NCI-H2196 treated with DMSO at 0.1 percent for 48 hours (cell line): ENCODE measurements at regions not wholly inside any gene's neighbourhood (a gene's known extent, or its start where the extent isn't known, plus 50 kb on each side); places are given as distances from the start of the nearest gene placed in this dataset.
"Not testable (repeated sequence)": the region's sequence is repeated elsewhere in the genome, so short reads cannot be mapped to it uniquely, and the experiment has no call there.

Source experiments
- DNase-seq: peaks from one replicate; lab custom pipeline; 2025; ENCODE audit not compliant: unreplicated experiment; lab: John Stamatoyannopoulos, UW

DNA sequence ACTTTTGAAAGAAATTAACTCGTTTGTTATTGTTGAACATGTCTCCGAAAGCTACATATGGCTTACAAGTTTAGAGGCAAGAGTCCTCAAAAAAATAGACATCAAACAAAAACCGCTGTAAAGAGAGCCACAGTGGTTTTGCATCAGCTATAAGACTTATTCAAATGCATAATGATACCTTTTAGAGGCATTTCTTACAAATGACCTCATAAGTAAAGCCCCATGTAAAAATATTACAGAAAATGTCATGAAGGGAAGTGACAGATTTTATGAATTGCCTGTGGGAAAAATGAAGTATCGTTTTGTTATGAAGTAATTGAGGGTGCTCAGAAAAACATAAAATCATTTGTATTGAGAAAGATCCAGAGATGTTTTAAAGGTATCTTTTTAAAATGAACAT, 598.0 kb downstream of the NXPH1 start:
- DNase-seq, result no peak

DNA sequence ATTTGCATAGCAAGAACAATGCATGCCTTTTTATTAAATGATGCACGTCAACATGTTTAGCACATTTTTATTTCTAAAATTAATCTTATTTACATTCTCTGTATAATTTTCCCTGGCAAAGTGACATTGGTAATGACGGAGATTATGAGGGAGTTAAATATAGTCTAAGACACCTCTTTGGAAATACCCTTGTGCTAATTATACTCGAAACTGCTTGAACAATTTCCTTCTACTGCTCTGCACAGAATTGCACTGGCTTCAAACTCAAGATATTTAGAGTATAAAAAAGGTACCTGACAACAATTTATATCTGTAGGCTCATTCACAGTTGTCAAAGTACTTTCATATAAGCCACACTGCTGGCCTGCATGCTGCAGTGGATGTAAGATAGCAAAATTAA, 602.7 kb downstream of the NXPH1 start:
- DNase-seq, result no peak

DNA sequence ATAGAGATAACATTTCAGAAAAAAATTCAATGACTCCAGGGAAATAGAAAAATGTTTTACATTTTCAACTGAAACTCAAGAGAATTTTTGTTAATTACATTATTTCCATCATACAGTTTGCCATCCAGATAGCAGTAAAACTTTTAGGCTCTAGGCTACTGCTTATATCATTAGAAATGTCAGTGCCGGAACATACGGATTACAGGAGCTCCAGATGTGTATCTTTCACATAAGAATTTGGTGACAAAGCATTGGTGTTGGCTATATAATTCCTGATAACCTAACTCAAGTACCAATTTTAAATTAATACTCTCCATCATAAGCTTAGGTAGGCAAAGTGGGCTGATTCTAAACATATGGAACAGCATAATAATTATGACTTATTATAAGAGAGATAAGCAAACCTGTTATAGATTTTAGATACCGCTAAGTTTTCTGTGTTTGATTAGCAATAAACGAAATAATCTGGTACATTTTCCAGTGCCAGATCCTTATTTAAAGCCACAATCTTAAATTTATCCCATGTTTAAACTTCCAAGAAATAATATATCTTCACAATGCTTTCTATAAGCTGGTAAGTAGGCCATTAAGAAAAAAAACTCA, 637.9 kb downstream of the NXPH1 start:
- DNase-seq, result no peak

DNA sequence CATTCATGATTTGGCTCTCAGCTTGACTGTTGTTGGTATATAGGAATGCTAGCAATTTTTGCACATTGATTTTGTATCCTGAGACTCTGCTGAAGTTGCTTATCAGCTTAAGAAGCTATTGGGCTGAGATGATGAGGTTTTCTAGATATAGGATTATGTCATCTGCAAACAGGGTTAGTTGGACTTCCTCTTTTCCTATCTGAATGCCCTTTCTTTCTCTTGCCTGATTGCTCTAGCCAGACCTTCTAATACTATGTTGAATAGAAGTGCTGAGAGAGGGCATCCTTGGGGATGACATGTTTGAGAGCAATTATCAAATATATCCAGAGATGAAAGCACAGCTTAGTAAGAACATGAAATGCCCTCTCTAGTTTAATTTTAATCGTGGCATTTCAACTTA, 642.4 kb downstream of the NXPH1 start:
- not testable (repeated sequence) for DNase-seq

DNA sequence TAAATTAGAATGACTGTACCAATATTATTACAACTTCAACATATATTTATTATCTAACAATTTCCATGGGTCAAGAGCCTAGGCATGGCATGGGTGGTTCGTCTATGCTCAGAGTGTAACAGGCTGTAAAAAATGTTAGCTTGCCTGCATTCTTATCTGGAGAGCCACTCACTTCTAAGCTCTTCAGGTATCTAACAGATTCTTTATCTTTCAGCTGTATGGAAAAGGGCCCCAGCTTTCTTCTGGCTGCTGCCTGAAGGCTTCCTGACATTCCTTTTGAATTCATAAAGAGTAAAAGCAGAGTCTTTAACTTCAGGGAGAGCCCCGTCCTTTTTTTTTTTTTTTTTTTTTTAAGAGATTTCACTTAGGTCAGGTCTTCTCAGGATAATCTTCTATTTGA, 648.8 kb downstream of the NXPH1 start:
- DNase-seq, result no peak

DNA sequence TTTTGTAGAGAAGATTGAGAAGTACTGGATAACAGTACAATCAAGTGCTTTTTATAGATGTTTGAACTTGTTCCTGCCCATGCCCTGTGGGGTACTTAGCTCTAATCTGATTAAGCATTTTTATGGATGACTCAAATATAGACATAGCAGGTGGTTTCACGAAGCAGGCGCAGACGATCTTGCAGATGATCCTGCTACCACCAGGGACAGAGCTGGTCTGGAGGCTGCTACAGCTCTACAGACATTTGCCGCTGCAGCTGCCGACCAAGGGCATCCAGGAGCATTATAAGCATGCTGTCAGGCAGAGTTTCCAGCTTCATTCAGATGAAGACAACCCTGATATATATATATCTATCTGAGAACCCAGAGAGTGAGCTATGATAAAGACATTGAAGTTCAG, 650.4 kb downstream of the NXPH1 start:
- DNase-seq, result no peak

DNA sequence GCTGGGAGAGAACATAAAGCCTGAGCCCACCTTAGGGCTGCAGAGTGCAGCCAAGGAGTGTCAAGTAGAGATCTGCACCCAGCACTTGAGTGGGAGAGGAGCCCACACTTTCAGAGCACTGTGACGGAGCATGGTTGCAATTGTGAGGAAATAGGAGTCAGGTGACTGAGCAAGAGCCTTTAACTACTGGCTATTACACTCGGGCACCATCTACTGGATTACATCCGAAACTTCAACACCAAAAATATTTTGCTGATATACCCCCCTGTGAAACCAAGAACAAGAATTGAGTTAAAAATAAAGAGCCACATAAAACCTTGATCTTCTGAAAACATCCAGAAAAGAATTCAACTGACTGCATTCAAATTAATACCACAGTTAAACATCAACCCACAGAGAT, 657.9 kb downstream of the NXPH1 start:
- DNase-seq, result no peak

DNA sequence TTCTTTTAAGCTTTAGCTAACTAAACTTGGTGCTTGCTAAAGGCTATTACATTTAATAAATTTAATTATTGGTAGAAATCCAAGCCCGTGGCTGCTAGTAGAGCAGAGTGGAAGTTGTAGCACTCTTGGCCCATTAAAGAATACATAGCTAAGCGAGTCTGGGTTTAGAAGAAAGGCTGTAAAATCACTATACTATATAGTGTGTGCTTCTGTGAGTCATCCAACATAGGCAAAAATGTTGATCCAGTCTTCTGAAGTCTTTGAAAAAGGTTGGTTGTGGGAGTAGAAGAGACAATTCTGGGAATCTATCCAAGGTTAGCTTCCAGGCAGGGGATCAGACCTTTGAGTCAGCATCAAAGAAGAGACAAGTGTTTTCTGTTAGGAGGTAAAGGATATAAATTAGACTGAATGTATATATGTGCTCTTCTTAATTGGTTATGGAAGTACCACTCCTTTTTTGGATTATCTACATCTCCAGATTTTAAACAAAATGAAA, 664.2 kb downstream of the NXPH1 start:
- no peak for DNase-seq

DNA sequence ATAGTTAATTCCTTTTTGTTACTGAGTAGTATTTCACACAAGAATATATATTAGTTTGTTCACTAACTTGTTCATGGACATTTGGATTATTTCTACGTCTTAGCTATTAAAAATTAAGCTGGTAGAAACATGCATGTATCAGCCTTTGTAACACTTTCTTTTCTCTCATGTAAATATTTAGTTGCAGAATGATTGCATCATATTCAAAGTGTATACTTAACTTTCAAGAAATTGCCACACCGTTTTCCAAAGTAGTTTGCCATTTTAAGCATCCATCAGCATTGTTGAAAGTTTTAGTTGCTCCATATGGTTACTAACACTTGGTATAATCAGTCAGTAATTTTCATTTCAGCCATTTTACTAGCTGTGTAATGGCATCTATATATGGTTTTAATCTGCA, 666.9 kb downstream of the NXPH1 start:
- DNase-seq, result no peak

DNA sequence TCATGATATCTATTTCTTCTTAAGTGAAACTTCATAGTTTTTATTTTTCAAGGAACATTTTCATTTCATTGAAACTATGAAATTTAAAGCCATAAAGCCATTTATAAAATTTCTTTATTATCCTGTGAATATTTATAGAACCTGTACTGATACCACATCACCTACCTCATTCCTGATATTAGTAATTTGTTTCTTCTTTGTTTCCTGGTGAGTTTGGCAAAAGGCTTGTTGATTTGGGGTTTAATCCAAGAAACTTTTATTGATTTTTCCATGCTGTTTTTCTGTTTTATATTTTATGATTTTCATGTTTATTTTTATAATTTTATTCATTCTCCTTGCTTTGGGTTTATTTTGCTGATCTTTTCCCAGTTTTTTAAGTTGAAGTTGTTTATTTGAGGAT, 669.4 kb downstream of the NXPH1 start:
- no peak for DNase-seq

DNA sequence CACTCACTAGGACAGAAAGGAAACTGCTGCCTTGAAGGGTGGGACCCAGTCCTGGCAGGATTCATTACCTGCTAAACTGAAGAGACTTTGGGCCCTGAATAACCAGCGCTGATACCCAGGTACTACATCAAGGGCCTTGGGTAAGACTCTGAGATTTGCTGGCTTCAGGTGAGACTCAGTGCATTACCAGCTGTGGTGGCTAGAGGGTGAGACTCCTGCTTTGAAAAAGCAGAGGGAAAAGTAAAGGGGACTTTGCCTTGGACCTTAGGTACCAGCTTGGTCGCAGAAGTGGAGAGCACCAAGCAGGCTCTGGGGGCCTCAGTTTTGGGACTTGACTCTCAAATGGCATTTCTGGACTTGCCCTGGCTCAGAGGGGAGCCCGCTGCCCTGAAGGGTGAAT, 673.3 kb downstream of the NXPH1 start:
- no peak for DNase-seq

DNA sequence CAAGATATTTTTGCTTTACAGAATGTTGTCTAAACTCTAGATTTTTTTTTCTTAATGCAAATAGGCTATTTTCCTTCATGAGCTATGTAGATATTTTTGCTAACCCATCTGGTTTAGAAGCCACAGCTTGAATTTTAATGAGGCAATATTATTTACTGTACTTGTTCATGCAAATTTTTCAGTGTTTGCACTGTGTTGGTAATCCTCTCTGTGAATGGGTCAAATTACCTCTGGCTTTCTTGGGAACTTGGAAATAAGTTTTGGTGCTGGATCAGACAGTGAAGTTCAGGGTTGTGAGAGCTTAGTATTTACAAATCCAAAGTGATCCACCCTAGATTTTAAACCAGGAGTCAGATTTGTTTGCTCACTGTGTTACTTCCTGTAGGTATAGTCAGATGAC, 686.9 kb downstream of the NXPH1 start:
- DNase-seq, result no peak

DNA sequence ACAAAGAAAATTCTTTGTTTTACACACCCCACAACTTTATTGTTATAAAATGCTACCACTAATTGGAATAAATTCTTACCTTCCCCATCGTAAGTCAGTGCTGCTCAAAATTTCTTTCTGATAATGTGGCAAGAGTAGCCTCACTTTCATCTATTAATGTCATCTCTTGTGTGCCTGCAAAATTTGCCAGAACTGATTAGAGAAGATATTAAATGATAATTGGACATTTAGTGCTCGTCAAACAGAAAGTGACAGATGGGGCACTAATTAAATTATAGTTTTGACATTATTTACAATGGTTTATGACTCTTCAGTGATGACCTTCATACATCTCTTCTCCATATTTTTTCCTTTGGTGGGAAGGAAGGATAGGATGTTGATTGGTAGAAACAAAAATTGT, 690.9 kb downstream of the NXPH1 start:
- no peak for DNase-seq

DNA sequence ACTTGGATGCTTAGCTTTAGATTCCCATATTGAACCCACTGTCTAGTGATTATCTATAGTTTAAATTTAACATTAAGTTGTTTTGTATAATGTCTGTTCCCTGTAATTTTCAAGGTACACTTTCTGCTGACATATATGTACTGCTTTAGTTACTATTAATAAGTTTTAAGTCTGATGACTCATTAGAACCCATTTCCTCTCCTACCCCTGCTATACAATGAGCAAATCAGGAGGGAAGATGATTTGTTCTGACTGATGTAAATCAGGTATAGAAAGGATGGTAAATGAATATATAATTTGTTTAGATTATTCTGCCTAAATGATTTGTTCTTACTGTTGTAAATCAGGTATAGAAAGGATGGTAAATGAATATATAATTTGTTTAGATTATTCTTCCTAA, 691.8 kb downstream of the NXPH1 start:
- no peak for DNase-seq

DNA sequence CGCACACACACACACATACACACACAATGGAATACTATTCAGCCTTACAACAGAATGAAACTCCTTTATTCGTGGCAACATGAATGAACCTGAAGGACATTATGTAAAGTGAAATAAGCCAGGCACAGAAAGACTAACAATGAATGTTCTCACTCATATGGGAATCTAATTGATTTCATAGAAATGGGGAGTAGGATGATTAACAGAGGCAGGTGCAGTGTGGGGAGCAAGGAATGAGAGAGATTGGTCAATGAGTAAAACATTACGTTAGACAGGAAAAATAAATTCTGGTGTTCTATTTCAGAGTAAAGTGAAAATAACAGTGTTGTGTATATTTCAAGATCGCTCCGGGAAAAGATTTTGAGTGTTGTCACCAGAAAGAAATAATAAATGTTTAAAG, 694.5 kb downstream of the NXPH1 start:
- DNase-seq, result no peak

DNA sequence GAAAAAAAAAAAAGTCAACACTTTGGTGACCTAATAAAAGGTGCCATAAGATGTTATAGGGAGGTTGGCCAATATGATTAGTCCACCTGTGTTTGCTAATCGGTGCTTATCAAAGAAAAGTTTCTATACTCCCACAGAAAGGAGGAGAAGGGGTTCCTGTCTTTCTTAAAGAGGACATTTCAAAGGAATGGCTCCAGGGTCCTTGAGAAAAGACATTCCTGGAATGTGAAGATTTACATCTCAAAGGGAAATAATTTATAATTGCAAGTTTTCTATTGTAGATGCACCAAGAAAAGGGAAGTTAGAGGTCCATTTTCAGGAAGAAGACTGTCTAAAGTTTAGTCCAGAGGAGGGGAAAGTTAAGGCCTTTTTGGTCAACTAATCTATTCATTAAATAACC, 715.3 kb downstream of the NXPH1 start:
- DNase-seq, result no peak

DNA sequence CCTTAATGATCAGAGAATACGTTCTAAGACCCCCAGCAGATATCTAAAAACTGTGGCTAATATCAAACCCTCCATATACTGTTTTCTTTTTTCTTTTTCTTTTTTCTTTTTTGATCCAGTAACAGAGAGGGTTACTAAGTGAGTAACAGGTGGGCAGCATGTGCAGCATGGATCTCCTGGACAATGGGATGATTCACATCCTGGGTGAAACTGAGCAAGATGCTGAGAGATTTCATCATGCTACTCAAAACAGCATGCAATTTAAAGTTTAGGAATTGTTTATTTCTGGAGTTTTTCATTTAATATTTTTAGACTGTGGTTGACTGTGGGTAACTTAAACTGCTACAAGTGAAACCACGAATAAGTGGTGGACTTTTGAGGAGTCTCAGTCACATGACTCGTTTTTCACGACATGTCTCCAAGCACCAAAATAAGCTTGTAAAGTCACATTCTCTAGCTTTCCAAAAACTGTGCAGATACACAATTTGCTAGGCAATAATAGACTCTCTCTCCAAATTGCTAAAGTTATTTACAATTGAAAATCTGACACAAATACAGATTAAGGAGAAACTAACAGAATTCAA, 716.2 kb downstream of the NXPH1 start:
- no peak for DNase-seq

DNA sequence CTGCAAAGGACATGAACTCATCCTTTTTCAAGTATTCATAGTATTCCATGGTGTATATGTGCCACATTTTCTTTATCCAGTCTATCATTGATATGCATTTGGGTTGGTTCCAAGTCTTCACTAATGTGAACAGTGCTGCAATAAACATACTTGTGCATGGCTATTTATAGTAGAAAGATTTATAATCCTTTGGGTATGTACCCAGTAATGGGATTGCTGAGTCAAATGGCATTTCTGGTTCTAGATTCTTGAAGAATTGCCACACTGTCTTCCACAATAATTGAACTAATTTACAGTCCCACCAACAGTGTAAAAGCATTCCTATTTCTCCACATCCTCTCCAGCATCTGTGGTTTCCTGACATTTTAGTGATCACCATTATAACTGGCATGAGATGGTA, 730.3 kb downstream of the NXPH1 start:
- DNase-seq, result not testable (repeated sequence)

DNA sequence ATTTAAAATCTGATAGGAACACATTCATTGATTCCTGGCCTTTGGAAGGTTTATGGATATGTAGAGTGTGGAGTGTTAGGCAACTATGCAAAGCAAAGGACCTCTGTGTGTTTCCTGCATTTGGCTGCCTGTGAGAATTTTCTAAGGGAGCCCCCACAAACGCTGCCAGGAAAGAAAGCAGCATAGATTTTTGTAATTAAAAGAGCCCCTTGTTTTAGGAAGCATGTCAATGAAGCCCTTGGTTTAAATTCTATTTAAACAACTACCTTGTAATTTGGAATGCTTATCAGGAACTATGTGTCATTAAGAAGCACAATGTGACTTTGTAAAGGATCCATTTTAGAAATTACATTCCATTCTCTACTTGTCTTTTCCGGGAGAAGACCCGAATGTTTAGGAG, 742.5 kb downstream of the NXPH1 start:
- DNase-seq, result no peak

DNA sequence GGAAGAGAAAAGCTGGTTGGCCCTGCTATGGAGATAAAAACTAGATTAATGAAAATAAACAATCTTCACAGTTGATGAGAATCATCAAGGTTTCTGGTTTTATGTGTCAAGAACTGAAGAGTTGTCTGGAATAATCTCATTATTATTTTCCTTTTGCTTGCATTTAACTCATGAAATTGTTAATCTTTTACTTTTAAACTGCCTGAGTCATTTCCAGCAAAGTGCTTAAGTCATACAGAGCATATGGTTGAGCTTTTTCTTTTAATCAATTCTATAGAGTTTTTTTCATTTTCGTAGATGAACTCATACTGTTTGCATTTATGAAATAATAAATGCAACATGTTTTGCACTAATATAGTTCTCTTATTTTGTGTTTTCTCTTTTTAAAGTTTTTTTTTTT, 747.9 kb downstream of the NXPH1 start:
- DNase-seq, result no peak

DNA sequence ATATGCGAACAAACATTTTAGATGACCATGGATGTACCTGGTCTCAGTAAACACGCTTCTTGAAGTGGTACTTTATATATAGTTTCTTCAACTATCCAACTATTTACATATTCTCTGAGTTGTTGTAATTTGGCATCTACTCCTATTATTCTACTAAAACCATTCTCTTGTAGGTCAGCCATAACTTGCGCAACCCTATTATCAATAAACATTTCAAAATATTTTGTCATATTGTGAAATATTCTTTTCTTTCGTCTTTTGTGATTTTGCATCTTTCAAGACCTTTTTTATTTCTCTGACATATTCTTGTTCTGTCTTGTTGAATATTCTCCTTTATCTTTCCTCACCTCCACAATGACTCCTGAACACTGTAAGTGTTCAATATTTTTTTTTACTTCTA, 753.3 kb downstream of the NXPH1 start:
- no peak for DNase-seq

DNA sequence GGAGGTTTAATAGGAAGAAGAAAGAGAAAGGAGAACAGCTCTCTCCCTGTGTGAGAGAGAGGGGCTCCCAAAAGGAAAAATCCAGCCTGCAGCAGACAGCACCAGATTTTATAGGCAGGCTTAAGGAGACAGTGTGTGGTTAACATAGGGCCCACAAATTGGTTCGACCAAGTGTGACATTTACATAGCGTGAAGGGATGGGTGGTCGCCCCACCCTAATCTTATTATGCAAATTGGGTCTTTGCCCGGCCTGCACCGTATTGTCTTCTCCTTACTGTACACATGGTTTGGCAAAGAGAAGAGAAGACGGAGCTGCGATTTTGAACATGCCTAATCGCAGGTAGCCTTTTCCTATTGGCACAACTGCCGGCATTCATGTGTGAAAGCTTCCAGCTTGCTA, 756.3 kb downstream of the NXPH1 start:
- DNase-seq, result no peak

DNA sequence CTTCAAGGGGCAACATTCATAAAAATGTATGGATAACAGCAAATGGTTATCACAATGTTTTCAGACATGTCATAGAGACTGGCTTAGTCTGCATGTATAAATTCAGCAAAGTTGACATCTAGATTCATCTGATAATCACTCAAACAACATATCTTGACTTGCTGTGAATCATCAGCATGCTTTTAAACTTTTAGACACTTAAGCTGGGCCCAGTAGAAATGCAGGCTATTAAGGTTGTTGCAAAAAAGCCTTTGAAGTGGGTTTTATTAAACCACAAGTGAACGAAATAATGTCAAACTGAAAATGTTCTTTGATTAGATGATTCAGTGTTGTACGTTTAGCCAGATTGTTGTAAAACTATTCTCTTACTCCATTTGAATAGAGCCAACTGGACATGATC, 759.6 kb downstream of the NXPH1 start:
- no peak for DNase-seq
